Mononuclear cell (primary cell): ENCODE measurements at regions not wholly inside any gene's neighbourhood (a gene's known extent, or its start where the extent isn't known, plus 50 kb on each side); places are given as distances from the start of the nearest gene placed in this dataset.

Experiments
- H3K27me3 ChIP-seq: 2 replicates; pipeline ENCODE4 v1.6.0; 2011; ENCODE audit warnings: low read length, control low read depth; ENCODE audit not compliant: insufficient read depth
- H3K4me1 ChIP-seq: 2 replicates; pipeline ENCODE4 v1.5.1; 2011; ENCODE audit warnings: mild to moderate bottlenecking, low read length, control low read depth; ENCODE audit not compliant: insufficient read depth
- H3K4me3 ChIP-seq: 2 replicates; pipeline ENCODE4 v1.5.1; 2011; ENCODE audit warnings: mild to moderate bottlenecking, low read length, moderate library complexity
- H3K9me3 ChIP-seq: 2 replicates; pipeline ENCODE4 v1.5.1; 2011; ENCODE audit warnings: low read depth, mild to moderate bottlenecking, control low read depth, low read length

DNA sequence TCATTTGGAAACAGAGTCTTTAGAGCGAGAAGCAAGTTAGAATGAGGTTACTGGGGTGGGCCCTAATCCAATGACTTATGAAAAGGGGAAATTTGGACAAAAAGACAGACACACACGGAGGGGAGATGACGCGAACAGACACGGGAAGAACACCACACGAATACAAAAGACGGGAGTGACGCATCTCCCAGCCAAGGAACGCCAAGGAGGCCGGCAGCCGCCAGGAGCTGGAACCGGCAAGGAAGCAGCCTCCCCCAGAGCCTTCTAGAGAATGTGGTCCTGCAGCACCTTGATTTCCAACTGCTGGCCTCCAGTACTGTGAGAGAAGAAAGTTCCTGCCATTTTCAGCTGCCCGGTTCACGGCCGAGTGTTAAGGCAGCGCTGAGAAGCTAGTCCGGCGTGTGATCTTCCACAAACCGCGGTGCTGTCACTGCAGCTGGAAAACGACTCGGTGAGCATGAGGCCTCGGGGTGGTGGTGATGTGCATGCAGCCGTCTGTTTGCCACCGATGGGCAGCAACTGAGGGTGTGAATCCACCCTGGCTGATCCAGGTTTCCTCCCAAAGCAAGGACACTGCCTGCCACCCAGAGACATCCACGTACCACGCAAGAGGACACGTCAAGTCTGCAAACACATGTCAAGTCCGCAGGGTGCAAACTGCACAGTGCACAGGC is 124.5 kb downstream of the NCOR2 start:
- H3K4me1 ChIP-seq: no peaks in the 10 kb centered on the region
- no peaks in the 10 kb centered on the region for H3K9me3 ChIP-seq
- no peak overlapping the region for H3K4me3 ChIP-seq
- no peaks in the 10 kb centered on the region for H3K27me3 ChIP-seq

GRCh38 chr12:124442281-124442680 is 125.1 kb downstream of the NCOR2 start:
- H3K9me3 ChIP-seq: no peaks in the 10 kb centered on the region
- H3K4me3 ChIP-seq: no peak overlapping the region
- no peaks in the 10 kb centered on the region for H3K27me3 ChIP-seq
- H3K4me1 ChIP-seq: no peaks in the 10 kb centered on the region

DNA sequence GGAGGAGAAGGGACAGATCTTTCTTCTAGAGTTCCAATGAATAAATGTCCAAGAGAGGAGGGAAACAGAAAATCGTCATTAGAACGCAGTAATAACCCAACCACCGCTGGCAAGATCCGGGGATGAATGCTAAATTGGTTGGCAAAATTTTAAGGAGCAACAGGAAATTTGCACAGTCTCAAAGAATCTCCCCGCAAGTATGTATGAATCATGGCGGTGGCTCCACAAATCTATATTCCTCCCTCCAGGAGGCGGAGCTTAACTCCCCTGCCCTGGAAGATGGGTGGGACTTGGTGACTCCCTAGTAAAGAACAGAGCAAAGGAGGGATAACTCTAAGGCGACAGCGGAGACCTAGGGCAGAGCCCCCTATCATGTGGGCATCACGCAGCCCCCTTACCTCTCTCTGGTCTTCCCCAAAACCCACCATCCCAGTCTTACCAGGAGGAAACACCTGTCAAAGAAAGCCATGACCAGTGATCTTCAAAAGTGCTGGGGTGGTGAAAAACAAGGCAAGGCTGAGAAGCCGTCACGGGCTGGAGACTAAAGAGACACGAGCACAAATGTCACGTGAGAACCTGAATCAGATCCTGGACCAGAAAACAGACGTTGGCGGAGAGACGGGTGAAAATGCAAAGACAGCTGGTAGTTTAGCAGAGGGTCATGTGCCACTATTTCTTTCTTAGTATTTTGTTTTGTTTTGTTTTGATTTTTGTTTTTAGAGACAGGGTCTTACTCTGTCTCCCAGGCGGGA is 125.8 kb downstream of the NCOR2 start:
- Histone ChIP-seq H3K4me3 (no peak overlapping the region), H3K9me3 (no peaks in the 10 kb centered on the region), H3K27me3 (no peaks in the 10 kb centered on the region), H3K4me1 (no peaks in the 10 kb centered on the region)

- no peaks in the 10 kb centered on the region for H3K4me1 ChIP-seq
- H3K9me3 ChIP-seq: no peaks in the 10 kb centered on the region
- no peak overlapping the region for H3K4me3 ChIP-seq
- no peaks in the 10 kb centered on the region for H3K27me3 ChIP-seq
These were observed 126.5 kb downstream of the NCOR2 start for GRCh38 chr12:124440841-124441381.

- H3K4me1 ChIP-seq: no peaks in the 10 kb centered on the region
- no peak overlapping the region for H3K4me3 ChIP-seq
- H3K27me3 ChIP-seq: no peaks in the 10 kb centered on the region
- no peaks in the 10 kb centered on the region for H3K9me3 ChIP-seq
These were observed 127.3 kb downstream of the NCOR2 start for GRCh38 chr12:124440031-124440626.

- Histone ChIP-seq H3K9me3 (no peaks in the 10 kb centered on the region), H3K4me1 (no peaks in the 10 kb centered on the region), H3K27me3 (no peaks in the 10 kb centered on the region)
These were observed 128.9 kb downstream of the NCOR2 start for GRCh38 chr12:124438437-124439056.

DNA sequence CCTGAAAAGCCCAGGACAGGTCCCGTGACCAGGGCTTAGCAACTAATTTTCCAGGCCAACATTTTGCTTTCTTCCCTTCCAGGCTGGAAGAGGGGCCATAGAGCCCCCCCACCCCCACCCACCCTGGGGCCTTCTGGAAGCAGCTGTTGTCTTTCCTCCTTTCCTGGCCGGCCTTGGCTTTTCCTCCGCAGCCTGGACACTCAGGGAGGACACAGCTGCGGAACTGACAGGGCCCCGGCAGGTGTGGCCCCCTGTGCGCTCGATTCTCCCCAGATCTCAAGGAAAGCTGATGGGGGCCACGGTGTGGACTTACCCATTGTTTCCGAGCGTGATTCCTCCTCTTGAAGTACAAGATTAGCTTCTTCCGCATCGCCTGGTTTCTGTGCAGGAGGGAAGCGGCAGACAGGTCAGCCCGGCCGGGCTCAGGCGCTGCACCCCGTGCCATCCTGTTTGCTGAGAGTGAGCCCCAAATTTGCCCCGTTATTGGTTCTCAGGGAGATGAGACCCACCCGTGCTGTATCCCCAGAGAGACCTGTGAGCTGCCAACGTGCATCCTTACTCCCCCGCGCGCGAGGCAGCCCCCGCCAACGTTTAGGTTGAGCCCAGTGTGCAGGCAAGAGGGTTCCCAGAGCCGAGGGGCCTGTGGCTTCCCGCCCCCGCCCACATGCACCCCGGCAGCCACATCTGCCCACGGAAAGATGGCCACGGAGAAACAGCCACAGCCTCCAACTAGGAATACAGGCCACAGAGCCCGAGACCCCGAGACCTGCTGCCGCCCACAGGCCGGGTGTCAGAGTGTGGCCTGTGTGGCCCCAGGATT is 129.6 kb downstream of the NCOR2 start:
- Histone ChIP-seq H3K27me3 (no peaks in the 10 kb centered on the region), H3K4me1 (no peaks in the 10 kb centered on the region), H3K9me3 (no peaks in the 10 kb centered on the region), H3K4me3 (no peak overlapping the region)

More at GRCh38 chr12:124438437-124439056, 128.9 kb downstream of the NCOR2 start:
- no peak overlapping the region for H3K4me3 ChIP-seq

- Histone ChIP-seq H3K4me3 (no peak overlapping the region), H3K4me1 (peaks cover 5% of the 10 kb centered on the region), H3K27me3 (no peaks in the 10 kb centered on the region), H3K9me3 (no peaks in the 10 kb centered on the region)
These were observed 130.3 kb downstream of the NCOR2 start for GRCh38 chr12:124437121-124437520.

DNA sequence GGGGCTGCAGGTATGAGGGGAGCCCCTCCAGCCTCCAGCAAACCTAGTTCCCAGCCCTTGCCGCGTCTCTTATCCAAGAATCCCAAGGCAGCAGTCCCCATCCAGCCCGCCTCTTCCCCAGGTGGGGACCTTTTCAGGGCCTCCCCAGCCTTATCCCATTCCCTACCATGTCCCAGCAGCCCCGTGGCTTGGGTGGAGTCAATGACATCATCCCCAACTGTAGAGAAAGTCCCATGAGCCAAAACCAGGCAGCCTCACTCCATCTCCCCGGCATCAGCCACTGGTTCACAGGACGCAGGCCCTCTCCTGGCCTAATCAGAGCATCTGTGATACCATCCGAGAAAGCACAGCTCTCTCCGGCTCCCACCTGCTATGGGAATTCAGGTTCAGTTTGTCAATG is 131.0 kb downstream of the NCOR2 start:
- Histone ChIP-seq H3K4me1 (peaks cover 11% of the 10 kb centered on the region), H3K27me3 (no peaks in the 10 kb centered on the region), H3K9me3 (no peaks in the 10 kb centered on the region), H3K4me3 (no peak overlapping the region)

DNA sequence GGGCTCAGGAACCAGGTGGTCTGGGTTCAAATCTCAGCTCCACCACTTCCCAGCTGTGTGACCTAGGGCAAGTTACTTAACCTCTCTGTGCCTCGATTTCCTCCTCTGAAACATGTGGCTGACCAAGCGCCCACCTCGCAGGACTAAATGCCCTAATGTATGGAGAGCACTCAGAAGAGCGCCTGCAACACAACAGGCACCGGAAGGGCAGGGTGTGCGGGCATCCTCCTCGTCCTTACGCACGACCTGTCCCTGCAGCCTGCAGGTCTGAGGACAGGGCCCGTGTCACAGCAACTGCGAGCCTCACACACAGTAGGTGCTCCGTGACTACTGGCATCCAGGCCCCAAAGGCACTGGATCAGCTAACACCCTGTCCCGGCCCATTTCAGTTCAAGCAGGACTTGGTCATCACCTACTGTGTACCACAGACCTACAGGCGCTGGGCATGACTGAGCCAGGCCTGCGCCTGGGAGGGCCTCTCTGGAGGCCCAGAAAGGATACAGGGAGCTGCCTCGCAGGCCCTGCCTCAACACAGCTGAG is 131.5 kb downstream of the NCOR2 start:
- no peaks in the 10 kb centered on the region for H3K27me3 ChIP-seq
- no peaks in the 10 kb centered on the region for H3K9me3 ChIP-seq
- no peak overlapping the region for H3K4me3 ChIP-seq
- peaks cover 11% of the 10 kb centered on the region for H3K4me1 ChIP-seq

DNA sequence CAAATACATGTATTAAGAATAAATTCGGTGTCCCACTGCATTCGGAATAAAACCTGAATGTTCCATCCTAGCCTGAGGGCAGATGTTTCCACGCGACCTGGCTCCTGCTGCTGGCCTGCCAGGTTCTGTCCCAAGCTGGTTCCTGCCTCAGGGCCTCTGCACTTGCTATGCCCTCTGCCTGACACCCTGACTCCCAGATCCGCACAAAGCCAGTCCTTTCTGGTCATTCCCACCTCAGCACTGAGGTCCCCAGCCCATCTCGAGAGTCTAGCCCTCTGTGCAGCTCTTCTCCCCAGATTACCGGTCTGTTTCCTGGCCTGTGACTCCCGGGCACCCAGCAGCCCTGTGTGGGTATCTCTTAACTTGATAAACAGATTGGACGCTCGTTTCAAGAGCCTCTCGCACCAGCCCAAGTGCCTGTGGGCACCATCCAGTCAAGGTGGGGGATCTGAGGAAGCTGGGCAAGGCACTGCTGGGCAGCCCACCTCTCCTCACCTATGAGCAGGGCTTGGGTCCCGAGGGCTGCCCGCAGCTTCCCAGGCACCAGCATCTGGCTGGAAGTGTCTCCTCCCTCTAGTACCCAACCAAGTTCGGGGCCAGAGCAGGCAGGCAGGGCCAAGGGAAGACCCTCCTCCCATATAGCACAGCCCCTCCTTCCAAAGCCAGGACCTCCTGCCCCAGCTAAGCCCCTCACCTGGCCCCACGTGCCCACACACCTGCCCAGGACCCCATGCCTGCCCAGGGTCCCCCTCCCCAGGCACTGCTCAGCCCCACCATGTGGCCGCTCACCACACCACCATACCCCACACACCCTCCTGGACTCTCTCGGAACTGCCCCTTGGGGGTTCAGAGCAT is 132.2 kb downstream of the NCOR2 start:
- Histone ChIP-seq H3K27me3 (no peaks in the 10 kb centered on the region), H3K4me1 (peaks cover 11% of the 10 kb centered on the region), H3K9me3 (no peaks in the 10 kb centered on the region), H3K4me3 (no peak overlapping the region)

DNA sequence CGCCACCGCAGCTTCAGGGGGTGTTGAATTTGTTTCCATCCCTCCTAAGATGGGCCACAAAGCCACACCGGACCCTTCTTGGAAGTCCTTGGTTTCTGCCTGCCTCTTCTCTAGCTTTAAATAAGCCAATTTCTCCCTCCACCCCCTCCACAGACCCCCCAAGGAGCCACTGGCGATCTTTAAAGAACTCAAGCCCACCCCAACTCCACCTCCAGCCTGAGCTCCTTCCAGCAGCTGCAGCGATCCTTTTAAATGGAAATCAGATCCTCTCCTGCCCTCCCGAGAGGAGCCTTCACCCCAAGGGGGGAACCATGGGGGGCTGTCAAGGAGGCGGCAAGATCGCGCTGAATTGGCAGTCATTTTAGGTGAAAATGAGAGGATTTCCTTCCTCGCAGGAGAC is 133.1 kb downstream of the NCOR2 start:
- no peaks in the 10 kb centered on the region for H3K27me3 ChIP-seq
- no peaks in the 10 kb centered on the region for H3K9me3 ChIP-seq
- peaks cover 11% of the 10 kb centered on the region for H3K4me1 ChIP-seq
- no peak overlapping the region for H3K4me3 ChIP-seq

DNA sequence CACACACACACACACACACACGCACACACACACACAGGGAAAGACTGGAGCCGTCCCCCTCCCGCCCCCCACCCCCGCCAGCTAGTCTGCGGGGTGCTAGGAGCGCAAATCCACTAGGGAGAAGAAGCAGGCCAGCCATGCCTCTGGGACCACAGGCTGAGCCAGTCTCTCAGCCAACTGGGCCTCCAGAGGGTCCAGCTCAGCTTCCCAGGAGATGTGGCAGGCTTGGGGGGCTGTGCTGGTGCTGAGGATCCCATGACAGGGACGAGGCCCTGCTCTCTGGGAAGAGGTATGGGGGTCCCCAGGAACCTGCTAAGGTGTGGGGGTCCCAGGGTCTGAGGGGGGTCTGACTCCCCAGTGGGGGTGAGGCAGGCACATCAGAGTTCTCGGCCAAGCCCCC is 133.5 kb downstream of the NCOR2 start:
- peaks cover 11% of the 10 kb centered on the region for H3K4me1 ChIP-seq
- H3K9me3 ChIP-seq: no peaks in the 10 kb centered on the region
- no peak overlapping the region for H3K4me3 ChIP-seq
- no peaks in the 10 kb centered on the region for H3K27me3 ChIP-seq
